ENCODE measurements at regions not wholly inside any gene's neighbourhood (a gene's known extent, or its start where the extent isn't known, plus 50 kb on each side); places are given as distances from the start of the nearest gene placed in this dataset.

GRCh38 chr22:27673839-27674238 is 127.7 kb downstream of the MN1 start:
- Histone ChIP-seq H3K36me3 (no peaks in the 10 kb centered on the region), H3K9me3 (peaks cover 0 to 4% (median 0%) of the 10 kb centered on the region in 4 donors), H3K4me3 (peak overlapping the region in 1 of 4 donors; percentile 0), H3K4me1 (peaks cover 13 to 37% (median 29%) of the 10 kb centered on the region in 4 donors), H3K27me3 (no peaks in the 10 kb centered on the region), H3K27ac (peak overlapping the region in 1 of 5 donors; percentile 46)
- TF ChIP-seq EP300 (IDR thresholded peaks at IDR 0.05), result no peak
- no peak for TF ChIP-seq POLR2AphosphoS5 (IDR thresholded peaks at IDR 0.05)
- 11 to 20% (median 16%) methylated on average over 10 to 15 of the region's 15 CpGs for WGBS, 5 donors
- intact Hi-C loops (cut with DNase I; ENCODE audit: low total_unique reads), result no loop called here
- peak in 1 of 2 donors; percentile 84 for DNase-seq

DNA sequence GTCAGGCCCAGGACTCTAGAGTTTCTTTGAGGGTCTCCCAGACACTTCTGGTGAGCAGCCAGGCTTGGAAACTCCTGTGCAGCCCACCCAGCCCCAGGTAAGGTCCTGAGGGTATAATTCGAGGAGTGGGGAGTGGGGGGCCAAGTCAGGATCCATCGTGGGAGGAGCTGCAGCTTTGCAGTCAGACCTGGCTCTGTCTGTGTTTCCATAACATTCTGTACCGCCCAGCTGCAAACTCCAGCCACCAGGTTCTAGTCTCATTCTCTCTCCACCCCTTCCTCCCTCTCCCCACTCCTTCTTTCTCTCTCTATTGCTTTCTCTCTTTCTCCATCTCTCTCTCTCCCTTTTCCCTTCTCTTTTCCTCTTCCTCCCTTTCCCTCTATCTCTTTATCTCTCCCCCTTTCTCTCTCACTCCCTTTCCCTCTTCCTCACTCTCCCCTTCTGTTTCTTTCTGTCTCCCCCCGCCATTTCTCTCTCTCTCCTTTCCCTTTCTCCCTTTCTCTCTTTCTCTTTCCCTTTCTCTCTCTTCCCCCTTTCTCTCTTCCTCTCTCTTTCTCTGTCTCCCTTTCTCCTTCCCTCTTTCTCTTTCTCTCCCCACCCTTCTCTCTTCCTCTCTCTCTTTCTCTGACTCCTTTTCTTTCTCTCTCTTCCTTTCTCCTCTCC is 127.2 kb downstream of the MN1 start:
- H3K4me1 ChIP-seq, result peaks cover 13 to 33% (median 27%) of the 10 kb centered on the region in 4 donors
- intact Hi-C loops (cut with DNase I; ENCODE audit: low total_unique reads), result no loop called here
- H3K36me3 ChIP-seq, result no peaks in the 10 kb centered on the region
- WGBS, 5 donors, result 40 to 54% (median 44%) methylated on average over 4 of the region's 4 CpGs
- H3K27me3 ChIP-seq, result no peaks in the 10 kb centered on the region
- peaks cover 0 to 4% (median 0%) of the 10 kb centered on the region in 4 donors for H3K9me3 ChIP-seq
- H3K4me3 ChIP-seq, result peak overlapping the region in 1 of 4 donors; percentile 0
- no peak overlapping the region for H3K27ac ChIP-seq
- TF ChIP-seq EP300 (IDR thresholded peaks at IDR 0.05), result no peak
- TF ChIP-seq POLR2A (IDR thresholded peaks at IDR 0.05), result no peak
- TF ChIP-seq POLR2AphosphoS5 (IDR thresholded peaks at IDR 0.05), result no peak
- TF ChIP-seq, protein P1, sequence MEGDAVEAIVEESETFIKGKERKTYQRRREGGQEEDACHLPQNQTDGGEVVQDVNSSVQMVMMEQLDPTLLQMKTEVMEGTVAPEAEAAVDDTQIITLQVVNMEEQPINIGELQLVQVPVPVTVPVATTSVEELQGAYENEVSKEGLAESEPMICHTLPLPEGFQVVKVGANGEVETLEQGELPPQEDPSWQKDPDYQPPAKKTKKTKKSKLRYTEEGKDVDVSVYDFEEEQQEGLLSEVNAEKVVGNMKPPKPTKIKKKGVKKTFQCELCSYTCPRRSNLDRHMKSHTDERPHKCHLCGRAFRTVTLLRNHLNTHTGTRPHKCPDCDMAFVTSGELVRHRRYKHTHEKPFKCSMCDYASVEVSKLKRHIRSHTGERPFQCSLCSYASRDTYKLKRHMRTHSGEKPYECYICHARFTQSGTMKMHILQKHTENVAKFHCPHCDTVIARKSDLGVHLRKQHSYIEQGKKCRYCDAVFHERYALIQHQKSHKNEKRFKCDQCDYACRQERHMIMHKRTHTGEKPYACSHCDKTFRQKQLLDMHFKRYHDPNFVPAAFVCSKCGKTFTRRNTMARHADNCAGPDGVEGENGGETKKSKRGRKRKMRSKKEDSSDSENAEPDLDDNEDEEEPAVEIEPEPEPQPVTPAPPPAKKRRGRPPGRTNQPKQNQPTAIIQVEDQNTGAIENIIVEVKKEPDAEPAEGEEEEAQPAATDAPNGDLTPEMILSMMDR (IDR thresholded peaks at IDR 0.05), result no peak
- DNase-seq, result peak in 1 of 2 donors; percentile 55

- DNase-seq, result no peak
- Histone ChIP-seq H3K27me3 (no peaks in the 10 kb centered on the region), H3K27ac (no peak overlapping the region), H3K9me3 (peaks cover 0 to 4% (median 0%) of the 10 kb centered on the region in 4 donors), H3K4me3 (no peak overlapping the region), H3K4me1 (peaks cover 8 to 12% (median 11%) of the 10 kb centered on the region in 4 donors), H3K36me3 (no peaks in the 10 kb centered on the region)
- 83 to 90% (median 89%) methylated on average over 4 of the region's 4 CpGs for WGBS, 5 donors
- intact Hi-C loops (cut with DNase I; ENCODE audit: low total_unique reads), result no loop called here
- TF ChIP-seq POLR2AphosphoS5 (IDR thresholded peaks at IDR 0.05) (no peak), EP300 (IDR thresholded peaks at IDR 0.05) (no peak), POLR2A (IDR thresholded peaks at IDR 0.05) (no peak)
- TF ChIP-seq, protein P1 (IDR thresholded peaks at IDR 0.05), result no peak
Observed at GRCh38 chr22:27676545-27677213, 124.9 kb downstream of the MN1 start.

DNA sequence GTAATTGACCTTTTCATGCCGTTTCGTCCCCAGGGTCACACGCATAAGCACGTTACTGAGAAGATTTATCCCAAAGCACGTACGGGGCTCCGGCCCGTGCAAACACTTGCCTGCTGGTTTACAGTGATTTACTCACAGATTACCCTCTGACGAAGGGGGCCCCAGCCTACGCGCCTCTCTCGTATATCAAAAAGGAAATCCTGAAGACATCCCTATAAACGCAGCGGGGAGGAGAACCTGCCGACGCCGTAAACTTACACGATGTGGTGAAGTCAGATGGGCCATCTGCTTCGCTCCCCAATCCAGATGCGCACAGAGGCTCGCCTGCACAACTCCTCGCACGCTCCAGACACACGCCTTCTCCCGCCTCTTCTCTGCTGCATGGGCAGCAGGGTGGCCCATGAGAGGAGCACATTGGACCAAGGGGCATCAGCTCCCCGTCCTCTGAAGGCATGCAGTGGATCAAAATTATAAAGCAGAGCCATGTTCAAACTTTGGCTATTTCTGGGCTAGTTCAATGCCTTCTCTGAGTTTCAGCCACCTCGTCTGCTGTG is 123.6 kb downstream of the MN1 start:
- no peak for DNase-seq
- Histone ChIP-seq H3K4me1 (peaks cover 8 to 12% (median 11%) of the 10 kb centered on the region in 4 donors), H3K9me3 (peaks cover 0 to 4% (median 0%) of the 10 kb centered on the region in 4 donors), H3K36me3 (no peaks in the 10 kb centered on the region), H3K4me3 (no peak overlapping the region), H3K27ac (no peak overlapping the region), H3K27me3 (no peaks in the 10 kb centered on the region)
- intact Hi-C loops (cut with DNase I; ENCODE audit: low total_unique reads), result no loop called here
- no peak for TF ChIP-seq POLR2AphosphoS5 (IDR thresholded peaks at IDR 0.05)
- no peak for TF ChIP-seq EP300 (IDR thresholded peaks at IDR 0.05)
- TF ChIP-seq, protein P1 (IDR thresholded peaks at IDR 0.05), result no peak
- no peak for TF ChIP-seq POLR2A (IDR thresholded peaks at IDR 0.05)
- 79 to 88% (median 80%) methylated on average over 27 of the region's 27 CpGs for WGBS, 5 donors

All from stomach (tissue), 8 donors.